ENCODE measurements at regions not wholly inside any gene's neighbourhood (a gene's known extent, or its start where the extent isn't known, plus 50 kb on each side); places are given as distances from the start of the nearest gene placed in this dataset.

DNA sequence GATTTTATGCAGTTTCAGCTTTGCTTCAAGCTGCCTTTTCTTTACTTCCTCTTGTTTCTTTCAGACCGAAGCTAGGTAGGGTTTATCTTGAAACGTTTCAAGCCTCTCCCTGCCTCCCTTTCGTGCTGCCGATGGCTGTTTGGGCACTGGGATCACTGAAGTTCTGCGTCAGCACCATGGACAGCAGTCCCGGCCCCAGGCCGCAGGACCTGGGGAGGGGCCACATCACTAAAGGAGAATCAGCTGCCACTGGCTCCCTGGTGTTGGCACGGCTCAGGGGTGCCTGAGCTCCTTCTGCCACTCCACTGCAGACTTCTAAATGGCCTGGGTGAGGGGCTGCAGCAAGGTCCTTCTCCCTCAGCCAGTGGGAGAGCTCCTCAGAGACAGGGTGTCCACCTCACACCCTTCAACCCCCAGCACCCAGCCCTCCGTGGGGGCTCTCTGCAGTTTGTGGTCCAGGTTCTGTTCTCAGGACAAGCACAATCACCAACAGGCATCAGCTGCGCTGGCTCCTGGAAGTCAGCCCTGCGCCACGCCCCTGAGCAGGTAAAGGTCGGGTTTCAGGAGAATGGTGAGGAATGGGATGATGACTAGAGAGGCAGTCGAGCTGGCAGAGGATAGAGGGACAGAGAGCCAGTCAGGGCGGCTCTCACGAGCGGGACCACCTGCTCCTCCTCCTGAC lies 387.2 kb downstream of the TCERG1L start:
- H3K4ac ChIP-seq (ENCODE audit: low read depth, low read length) = no peak overlapping the region
- no peaks in the 10 kb centered on the region for H3K79me1 ChIP-seq (ENCODE audit: insufficient read depth, low read depth, low read length, poor library complexity, severe bottlenecking)
- no peaks in the 10 kb centered on the region for H3K79me2 ChIP-seq (ENCODE audit: insufficient read depth, low read length)
- TF ChIP-seq, protein P1, sequence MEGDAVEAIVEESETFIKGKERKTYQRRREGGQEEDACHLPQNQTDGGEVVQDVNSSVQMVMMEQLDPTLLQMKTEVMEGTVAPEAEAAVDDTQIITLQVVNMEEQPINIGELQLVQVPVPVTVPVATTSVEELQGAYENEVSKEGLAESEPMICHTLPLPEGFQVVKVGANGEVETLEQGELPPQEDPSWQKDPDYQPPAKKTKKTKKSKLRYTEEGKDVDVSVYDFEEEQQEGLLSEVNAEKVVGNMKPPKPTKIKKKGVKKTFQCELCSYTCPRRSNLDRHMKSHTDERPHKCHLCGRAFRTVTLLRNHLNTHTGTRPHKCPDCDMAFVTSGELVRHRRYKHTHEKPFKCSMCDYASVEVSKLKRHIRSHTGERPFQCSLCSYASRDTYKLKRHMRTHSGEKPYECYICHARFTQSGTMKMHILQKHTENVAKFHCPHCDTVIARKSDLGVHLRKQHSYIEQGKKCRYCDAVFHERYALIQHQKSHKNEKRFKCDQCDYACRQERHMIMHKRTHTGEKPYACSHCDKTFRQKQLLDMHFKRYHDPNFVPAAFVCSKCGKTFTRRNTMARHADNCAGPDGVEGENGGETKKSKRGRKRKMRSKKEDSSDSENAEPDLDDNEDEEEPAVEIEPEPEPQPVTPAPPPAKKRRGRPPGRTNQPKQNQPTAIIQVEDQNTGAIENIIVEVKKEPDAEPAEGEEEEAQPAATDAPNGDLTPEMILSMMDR (conservative IDR thresholded peaks at IDR 0.05) = no peak
- H3K14ac ChIP-seq (ENCODE audit: insufficient read depth, low read length) = no peak overlapping the region
- no CpG with 5 or more reads among the region's 17 CpGs for WGBS (ENCODE audit: extremely low coverage, insufficient read length, low lambda C conversion rate)
- no peak overlapping the region for H3K18ac ChIP-seq (ENCODE audit: insufficient read length, low read depth, low read length)
- no peaks in the 10 kb centered on the region for H3K9me3 ChIP-seq (ENCODE audit: control insufficient read depth, low read depth, low read length)
- no peaks in the 10 kb centered on the region for H3K27me3 ChIP-seq (ENCODE audit: insufficient read depth, low read length)
- H3K23me2 ChIP-seq (ENCODE audit: insufficient read length, low read depth, low read length, poor library complexity, severe bottlenecking) = no peaks in the 10 kb centered on the region
- H2AK5ac ChIP-seq (ENCODE audit: insufficient read length, low read length) = no peak overlapping the region
- H2BK5ac ChIP-seq (ENCODE audit: insufficient read length, low read length) = no peak overlapping the region
- H2BK12ac ChIP-seq (ENCODE audit: insufficient read length, low read depth, low read length) = no peak overlapping the region
- H2BK15ac ChIP-seq (ENCODE audit: low read depth, low read length) = no peak overlapping the region
- no peak overlapping the region for H2AFZ ChIP-seq (ENCODE audit: low read length)
- no peak overlapping the region for H3K9ac ChIP-seq (ENCODE audit: extremely low read depth, insufficient read length, low read length)
- Mint-ChIP-seq H3K9me3 (no peaks in the 10 kb centered on the region), H3K27ac (no peak overlapping the region), H3K36me3 (ENCODE audit: insufficient read depth in 1 of 3, low read depth in 3 of 3) (no peaks in the 10 kb centered on the region), H3K27me3 (ENCODE audit: low read depth) (peaks cover 22% of the 10 kb centered on the region), H3K4me3 (no peak overlapping the region), H3K4me1 (no peaks in the 10 kb centered on the region)
- no peak overlapping the region for H3K4me2 ChIP-seq (ENCODE audit: insufficient read depth, insufficient read length, low read length)
- no peaks in the 10 kb centered on the region for H4K20me1 ChIP-seq (ENCODE audit: control insufficient read depth, insufficient read depth, insufficient read length)
- H3K23ac ChIP-seq (ENCODE audit: insufficient read length, low read depth, low read length) = no peak overlapping the region
- no peak overlapping the region for H4K5ac ChIP-seq (ENCODE audit: insufficient read length, low read depth, low read length)
- H2BK120ac ChIP-seq (ENCODE audit: low read depth, low read length, poor library complexity, severe bottlenecking) = no peak overlapping the region
- H4K91ac ChIP-seq (ENCODE audit: insufficient read length, low read depth, low read length) = no peak overlapping the region
- no peak overlapping the region for H2BK20ac ChIP-seq (ENCODE audit: low read depth, low read length, poor library complexity, severe bottlenecking)
- no peak overlapping the region for H3K27ac ChIP-seq (ENCODE audit: insufficient read length, low read depth, low read length)
- peak; percentile 64 for DNase-seq
- H3K4me1 ChIP-seq (ENCODE audit: insufficient read depth, low read length) = no peaks in the 10 kb centered on the region
- H4K8ac ChIP-seq (replicated peaks; ENCODE audit: insufficient read length, low read depth, low read length) = no peak overlapping the region
- no peak overlapping the region for H3K56ac ChIP-seq (ENCODE audit: insufficient read length, low read depth, low read length)
- H3T11ph ChIP-seq (ENCODE audit: low read length) = no peak overlapping the region

Data from H9 (cell line).